GM12873 (cell line): ENCODE measurements at regions not wholly inside any gene's neighbourhood (a gene's known extent, or its start where the extent isn't known, plus 50 kb on each side); places are given as distances from the start of the nearest gene placed in this dataset.

Source experiments
- TF ChIP-seq, protein P1 (sequence below): IDR thresholded peaks from 2 replicates; pipeline ENCODE4 v1.5.1; 2012; ENCODE audit warnings: low read depth, mild to moderate bottlenecking, moderate library complexity, low read length, control low read depth; ENCODE audit not compliant: insufficient read depth; ENCODE audit errors: missing control alignments

DNA sequence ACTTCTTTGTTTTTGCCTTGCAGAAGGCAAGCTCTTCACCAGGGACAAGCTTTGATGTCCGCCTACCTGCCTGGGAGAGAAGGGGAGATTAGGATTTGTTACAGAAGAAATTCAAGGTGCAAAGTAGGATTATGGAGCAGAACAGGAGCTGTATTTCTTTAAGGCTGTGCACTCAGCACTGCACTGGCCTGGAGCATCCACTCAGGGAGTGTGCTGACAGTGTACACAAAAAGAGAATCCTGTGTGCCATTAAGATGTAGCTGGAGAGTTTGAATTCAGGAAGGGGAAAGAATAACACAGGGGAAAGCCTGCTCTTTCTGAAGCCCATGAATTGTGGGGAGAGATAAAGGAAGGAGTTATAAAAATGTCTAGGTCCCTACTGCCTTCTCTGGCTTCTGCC, 137.7 kb upstream of the ETS2 start:
- TF ChIP-seq, protein P1, sequence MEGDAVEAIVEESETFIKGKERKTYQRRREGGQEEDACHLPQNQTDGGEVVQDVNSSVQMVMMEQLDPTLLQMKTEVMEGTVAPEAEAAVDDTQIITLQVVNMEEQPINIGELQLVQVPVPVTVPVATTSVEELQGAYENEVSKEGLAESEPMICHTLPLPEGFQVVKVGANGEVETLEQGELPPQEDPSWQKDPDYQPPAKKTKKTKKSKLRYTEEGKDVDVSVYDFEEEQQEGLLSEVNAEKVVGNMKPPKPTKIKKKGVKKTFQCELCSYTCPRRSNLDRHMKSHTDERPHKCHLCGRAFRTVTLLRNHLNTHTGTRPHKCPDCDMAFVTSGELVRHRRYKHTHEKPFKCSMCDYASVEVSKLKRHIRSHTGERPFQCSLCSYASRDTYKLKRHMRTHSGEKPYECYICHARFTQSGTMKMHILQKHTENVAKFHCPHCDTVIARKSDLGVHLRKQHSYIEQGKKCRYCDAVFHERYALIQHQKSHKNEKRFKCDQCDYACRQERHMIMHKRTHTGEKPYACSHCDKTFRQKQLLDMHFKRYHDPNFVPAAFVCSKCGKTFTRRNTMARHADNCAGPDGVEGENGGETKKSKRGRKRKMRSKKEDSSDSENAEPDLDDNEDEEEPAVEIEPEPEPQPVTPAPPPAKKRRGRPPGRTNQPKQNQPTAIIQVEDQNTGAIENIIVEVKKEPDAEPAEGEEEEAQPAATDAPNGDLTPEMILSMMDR = no peak

DNA sequence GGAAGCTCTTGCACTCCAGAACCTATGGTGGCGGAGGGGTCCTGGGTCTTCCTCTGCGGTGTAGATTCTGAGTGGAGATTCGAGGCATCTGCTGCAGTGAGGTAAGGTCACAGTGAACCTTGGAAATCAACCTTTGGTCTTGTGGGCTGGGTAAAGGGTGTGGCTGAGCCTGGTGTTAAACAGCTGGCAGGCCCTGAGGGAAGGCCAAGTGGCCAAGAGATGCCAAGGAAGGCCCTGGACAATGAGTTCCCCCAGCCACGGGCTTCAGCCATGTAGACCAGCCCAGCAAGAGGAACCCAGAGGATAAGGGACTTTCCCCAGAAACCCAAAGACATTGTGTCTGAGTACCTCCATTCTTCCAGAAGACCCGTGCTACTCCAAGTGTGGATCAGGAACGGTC, 137.2 kb upstream of the ETS2 start:
- TF ChIP-seq, protein P1 = no peak

DNA sequence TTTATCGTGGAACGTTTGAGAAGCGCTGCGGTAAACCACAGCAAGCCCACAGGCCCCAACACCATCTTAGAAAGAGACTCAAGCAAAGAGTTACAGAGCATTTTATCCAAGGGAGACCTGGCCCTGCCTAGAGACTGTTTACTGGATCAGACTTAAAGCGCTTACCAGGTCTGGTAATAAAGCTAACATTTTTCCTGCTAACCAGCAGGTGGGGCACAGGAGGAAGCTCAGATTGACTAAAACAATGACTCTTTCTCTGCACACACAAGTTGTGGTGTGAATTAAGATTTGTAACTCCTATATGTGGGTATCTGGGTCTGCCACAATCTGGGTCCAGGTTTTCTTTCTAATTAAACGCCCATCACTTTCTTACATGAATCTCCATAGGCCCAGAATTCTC, 136.5 kb upstream of the ETS2 start:
- TF ChIP-seq, protein P1 = peak; percentile 42

DNA sequence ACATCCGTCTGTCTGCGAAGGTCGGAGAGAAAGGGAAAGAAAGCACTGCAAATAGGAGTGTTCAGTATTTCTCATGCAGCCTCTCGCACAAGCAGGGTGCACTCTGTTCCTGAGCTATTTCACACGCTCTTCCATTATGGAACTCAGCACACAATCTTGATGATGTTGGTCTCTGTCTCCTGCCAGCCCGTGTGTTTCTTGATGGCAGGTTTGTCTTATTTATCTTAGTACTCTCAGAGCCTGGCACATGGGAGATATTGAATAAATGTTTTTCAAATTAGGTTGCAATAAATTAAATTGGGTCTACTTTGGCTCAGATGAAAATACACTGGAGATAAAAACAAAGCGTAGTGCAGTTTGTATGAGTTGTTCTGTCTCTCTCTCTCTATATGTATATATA, 134.9 kb upstream of the ETS2 start:
- TF ChIP-seq, protein P1 = no peak

DNA sequence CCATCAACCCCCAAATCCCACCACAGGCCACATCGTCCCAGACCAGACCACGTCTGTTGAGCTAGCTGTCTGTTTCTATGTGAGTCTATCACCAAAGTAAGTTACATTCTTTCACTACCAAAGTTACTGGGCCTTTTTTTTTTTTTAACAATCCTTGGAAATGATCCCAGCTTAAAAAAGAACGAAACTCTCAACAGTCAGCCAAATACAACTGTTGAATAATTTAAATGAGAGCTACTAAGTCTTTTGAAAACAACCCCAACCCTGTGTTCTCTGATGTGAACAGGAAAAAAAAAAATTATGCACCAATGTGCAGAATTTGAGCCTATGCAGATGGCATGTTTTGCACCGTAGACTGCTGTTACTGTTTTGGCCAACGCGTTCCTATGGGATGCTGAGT, 134.0 kb upstream of the ETS2 start:
- TF ChIP-seq, protein P1 = no peak

DNA sequence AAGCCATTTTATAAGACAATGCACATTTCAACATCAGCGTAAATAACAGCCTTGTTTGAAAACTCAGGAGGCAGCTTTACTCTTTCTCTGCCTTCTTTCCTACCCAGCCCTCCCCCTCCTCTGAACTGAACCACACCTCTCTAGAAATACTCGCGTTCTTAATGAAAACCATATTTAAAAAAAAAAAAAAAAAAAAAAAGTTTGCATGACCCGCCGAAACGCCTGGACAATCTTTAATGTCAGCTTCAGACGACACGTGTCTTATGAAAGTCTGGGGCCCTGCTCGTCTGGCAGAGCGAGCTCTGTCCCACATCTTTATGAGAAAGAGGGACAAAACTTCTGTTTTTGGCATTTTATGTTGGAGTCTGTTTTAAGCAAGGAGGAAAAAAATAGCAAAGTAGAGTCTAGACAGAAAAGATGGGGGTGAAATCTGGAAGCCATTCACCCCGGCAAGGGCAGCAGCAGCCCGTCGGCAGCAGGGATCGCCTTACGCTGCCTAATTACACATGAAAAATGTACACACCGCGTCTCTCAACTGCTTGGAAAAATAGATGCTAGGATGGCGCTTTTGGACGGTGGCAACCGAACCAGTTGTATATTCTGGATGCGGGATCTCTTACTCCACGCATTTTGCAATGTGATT, 130.4 kb upstream of the ETS2 start:
- TF ChIP-seq, protein P1 = no peak

DNA sequence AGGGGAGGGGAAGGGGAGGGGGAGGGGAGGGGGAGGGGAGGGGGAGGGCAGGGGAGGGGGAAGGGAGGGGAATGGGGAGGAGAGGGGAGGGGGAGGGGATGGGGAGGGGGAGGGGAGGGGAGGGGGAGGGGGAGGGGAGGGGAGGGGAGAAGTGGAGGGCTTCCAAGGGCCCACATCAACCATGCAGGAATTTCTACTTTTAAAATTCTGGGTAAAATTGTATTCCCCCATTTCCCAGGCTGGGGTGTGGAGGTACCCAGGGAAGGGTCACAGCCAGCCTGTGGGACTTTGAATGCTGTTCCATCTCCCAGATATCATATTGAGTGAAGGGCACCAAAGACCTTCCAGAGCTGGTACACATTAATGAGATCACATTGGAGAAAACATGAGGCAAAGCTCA, 126.9 kb upstream of the ETS2 start:
- TF ChIP-seq, protein P1 = no peak
